ENCODE measurements at regions not wholly inside any gene's neighbourhood (a gene's known extent, or its start where the extent isn't known, plus 50 kb on each side); places are given as distances from the start of the nearest gene placed in this dataset.

DNA sequence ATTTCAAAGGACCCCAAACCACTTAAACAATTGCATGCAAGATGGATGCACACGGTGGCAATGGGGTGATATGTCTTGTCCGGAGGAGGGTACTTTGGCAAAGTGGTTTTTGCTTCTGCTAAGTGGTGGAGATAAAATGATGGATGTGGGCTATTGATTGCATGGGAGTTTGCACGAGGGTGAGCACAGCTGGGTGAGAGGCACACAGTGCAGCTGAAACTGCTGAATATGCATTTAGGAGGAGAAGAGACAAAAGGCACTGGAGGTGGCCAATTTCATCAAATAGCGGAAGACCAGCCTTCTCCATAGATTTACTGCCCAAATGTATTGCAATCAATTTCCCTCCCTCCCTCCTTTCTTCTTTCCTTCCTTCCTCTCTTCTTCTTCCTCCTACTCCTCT lies 414.4 kb upstream of the EEF2KMT start:
- no peak overlapping the region for H3K27ac ChIP-seq (ENCODE audit: low read depth in 2 of 2, low read length in 1 of 2)
- H3K36me3 ChIP-seq (ENCODE audit: control insufficient read depth in 2 of 2, insufficient read depth in 2 of 2, low read length in 1 of 2), result no peaks in the 10 kb centered on the region
- 47 to 55% methylated on average over 4 of the region's 4 CpGs for WGBS, 2 donors
- H3K4me3 ChIP-seq (ENCODE audit: low read depth in 1 of 2, low read length in 2 of 2), result no peak overlapping the region
- H3K27me3 ChIP-seq (ENCODE audit: control insufficient read depth in 1 of 2, insufficient read depth in 2 of 2, low read length in 2 of 2), result no peaks in the 10 kb centered on the region
- H3K4me1 ChIP-seq (ENCODE audit: control insufficient read depth in 2 of 2, insufficient read depth in 2 of 2, low read length in 1 of 2), result peaks cover 0 to 3% of the 10 kb centered on the region in 2 donors
- peaks cover 0 to 2% of the 10 kb centered on the region in 2 donors for H3K9me3 ChIP-seq (ENCODE audit: control insufficient read depth in 2 of 2, insufficient read depth in 1 of 2, low read depth in 1 of 2, low read length in 1 of 2)

DNA sequence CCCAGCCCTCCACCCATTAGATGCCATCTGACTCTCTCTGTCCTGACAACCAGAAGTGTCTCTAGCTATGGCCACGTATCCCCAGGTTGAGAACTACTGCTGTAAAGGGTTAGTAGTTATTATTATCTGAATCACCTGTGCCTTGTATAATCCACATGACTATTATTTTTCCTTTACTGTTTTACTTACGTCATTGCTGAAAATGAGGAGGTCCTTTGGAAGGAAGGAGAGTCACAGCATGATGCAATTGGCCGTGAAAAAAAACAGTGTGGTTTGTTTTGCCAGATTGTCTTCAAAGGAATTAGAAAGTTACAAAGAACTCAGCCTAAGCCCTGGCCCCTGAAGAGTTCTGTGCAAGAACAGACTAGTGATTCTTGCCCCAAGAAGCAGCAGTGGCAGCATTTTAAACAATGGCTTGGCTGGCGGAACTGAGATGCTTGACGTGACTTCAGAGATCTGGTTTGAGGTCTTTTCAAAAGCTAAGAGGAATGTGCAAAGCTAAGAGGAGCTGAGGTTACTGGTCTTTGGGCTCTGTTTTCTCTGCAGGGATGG lies 413.3 kb upstream of the EEF2KMT start:
- no peak overlapping the region for H3K4me3 ChIP-seq (ENCODE audit: low read depth in 1 of 2, low read length in 2 of 2)
- H3K9me3 ChIP-seq (ENCODE audit: control insufficient read depth in 2 of 2, insufficient read depth in 1 of 2, low read depth in 1 of 2, low read length in 1 of 2), result peaks cover 0 to 2% of the 10 kb centered on the region in 2 donors
- no peaks in the 10 kb centered on the region for H3K27me3 ChIP-seq (ENCODE audit: control insufficient read depth in 1 of 2, insufficient read depth in 2 of 2, low read length in 2 of 2)
- peaks cover 0 to 3% of the 10 kb centered on the region in 2 donors for H3K4me1 ChIP-seq (ENCODE audit: control insufficient read depth in 2 of 2, insufficient read depth in 2 of 2, low read length in 1 of 2)
- H3K36me3 ChIP-seq (ENCODE audit: control insufficient read depth in 2 of 2, insufficient read depth in 2 of 2, low read length in 1 of 2), result no peaks in the 10 kb centered on the region
- WGBS, 2 donors, result 27 to 30% methylated on average over 5 of the region's 5 CpGs
- no peak overlapping the region for H3K27ac ChIP-seq (ENCODE audit: low read depth in 2 of 2, low read length in 1 of 2)

- Histone ChIP-seq H3K4me1 (ENCODE audit: control insufficient read depth in 2 of 2, insufficient read depth in 2 of 2, low read length in 1 of 2) (peaks cover 0 to 3% of the 10 kb centered on the region in 2 donors), H3K27ac (ENCODE audit: low read depth in 2 of 2, low read length in 1 of 2) (no peak overlapping the region), H3K36me3 (ENCODE audit: control insufficient read depth in 2 of 2, insufficient read depth in 2 of 2, low read length in 1 of 2) (no peaks in the 10 kb centered on the region), H3K4me3 (ENCODE audit: low read depth in 1 of 2, low read length in 2 of 2) (no peak overlapping the region), H3K27me3 (ENCODE audit: control insufficient read depth in 1 of 2, insufficient read depth in 2 of 2, low read length in 2 of 2) (no peaks in the 10 kb centered on the region), H3K9me3 (ENCODE audit: control insufficient read depth in 2 of 2, insufficient read depth in 1 of 2, low read depth in 1 of 2, low read length in 1 of 2) (no peaks in the 10 kb centered on the region)
- 67% methylated on average over 9 of the region's 9 CpGs for WGBS, 2 donors
Measured at GRCh38 chr16:5509794-5510193, 412.2 kb upstream of the EEF2KMT start.

GRCh38 chr16:5509336-5509735 lies 411.7 kb upstream of the EEF2KMT start:
- Histone ChIP-seq H3K4me3 (ENCODE audit: low read depth in 1 of 2, low read length in 2 of 2) (no peak overlapping the region), H3K9me3 (ENCODE audit: control insufficient read depth in 2 of 2, insufficient read depth in 1 of 2, low read depth in 1 of 2, low read length in 1 of 2) (no peaks in the 10 kb centered on the region)
- 72 to 77% methylated on average over 7 of the region's 7 CpGs for WGBS, 2 donors

DNA sequence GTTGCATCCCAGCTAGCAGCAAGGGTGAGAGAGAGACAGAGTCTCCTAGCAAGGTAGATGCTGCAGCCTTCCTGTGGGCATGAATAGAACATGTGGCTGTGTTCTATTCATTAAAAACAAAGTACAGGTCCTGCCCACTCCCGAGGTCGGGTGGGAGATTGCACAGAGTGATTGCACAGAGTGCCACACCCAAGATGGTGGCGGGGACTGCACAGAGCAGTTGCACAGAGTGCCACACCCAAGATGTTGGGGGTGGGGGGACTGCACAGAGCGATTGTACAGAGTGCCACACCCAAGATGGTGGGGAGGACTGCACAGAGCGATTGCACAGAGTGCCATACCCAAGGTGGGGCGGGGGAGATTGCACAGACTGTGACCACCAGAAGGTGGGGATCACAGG lies 410.8 kb upstream of the EEF2KMT start:
- Histone ChIP-seq H3K9me3 (ENCODE audit: control insufficient read depth in 2 of 2, insufficient read depth in 1 of 2, low read depth in 1 of 2, low read length in 1 of 2) (no peaks in the 10 kb centered on the region), H3K27ac (ENCODE audit: low read depth in 2 of 2, low read length in 1 of 2) (no peak overlapping the region), H3K36me3 (ENCODE audit: control insufficient read depth in 2 of 2, insufficient read depth in 2 of 2, low read length in 1 of 2) (no peaks in the 10 kb centered on the region), H3K27me3 (ENCODE audit: control insufficient read depth in 1 of 2, insufficient read depth in 2 of 2, low read length in 2 of 2) (no peaks in the 10 kb centered on the region), H3K4me3 (ENCODE audit: low read depth in 1 of 2, low read length in 2 of 2) (no peak overlapping the region), H3K4me1 (ENCODE audit: control insufficient read depth in 2 of 2, insufficient read depth in 2 of 2, low read length in 1 of 2) (peaks cover 0 to 3% of the 10 kb centered on the region in 2 donors)
- WGBS, 2 donors, result 65 to 68% methylated on average over 6 of the region's 6 CpGs

More at GRCh38 chr16:5509336-5509735, 411.7 kb upstream of the EEF2KMT start:
- H3K36me3 ChIP-seq (ENCODE audit: control insufficient read depth in 2 of 2, insufficient read depth in 2 of 2, low read length in 1 of 2), result no peaks in the 10 kb centered on the region
- H3K27ac ChIP-seq (ENCODE audit: low read depth in 2 of 2, low read length in 1 of 2), result no peak overlapping the region
- no peaks in the 10 kb centered on the region for H3K27me3 ChIP-seq (ENCODE audit: control insufficient read depth in 1 of 2, insufficient read depth in 2 of 2, low read length in 2 of 2)
- peaks cover 0 to 3% of the 10 kb centered on the region in 2 donors for H3K4me1 ChIP-seq (ENCODE audit: control insufficient read depth in 2 of 2, insufficient read depth in 2 of 2, low read length in 1 of 2)

DNA sequence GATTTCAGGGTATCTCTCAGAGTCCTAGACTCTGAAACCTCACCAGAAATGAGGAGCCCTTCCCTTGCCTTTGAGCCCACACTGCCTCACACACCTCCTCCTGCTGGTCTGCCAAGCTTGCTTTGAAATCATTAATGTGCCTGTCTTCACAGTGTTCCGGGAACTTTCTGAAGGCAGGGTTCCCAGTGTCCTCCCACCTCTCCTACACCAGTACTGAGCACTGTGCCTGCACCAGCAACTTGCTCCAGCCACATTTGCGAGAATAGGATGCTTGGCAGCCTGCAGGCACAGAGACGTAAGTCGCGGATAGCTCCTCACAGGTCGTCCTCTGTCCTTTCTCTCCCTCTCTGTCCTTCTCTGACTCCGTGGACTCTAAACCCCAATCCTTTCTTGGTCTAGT lies 408.4 kb upstream of the EEF2KMT start:
- H3K4me1 ChIP-seq (ENCODE audit: control insufficient read depth in 2 of 2, insufficient read depth in 2 of 2, low read length in 1 of 2), result peaks cover 0 to 3% of the 10 kb centered on the region in 2 donors
- H3K27ac ChIP-seq (ENCODE audit: low read depth in 2 of 2, low read length in 1 of 2), result no peak overlapping the region
- H3K4me3 ChIP-seq (ENCODE audit: low read depth in 1 of 2, low read length in 2 of 2), result no peak overlapping the region
- H3K36me3 ChIP-seq (ENCODE audit: control insufficient read depth in 2 of 2, insufficient read depth in 2 of 2, low read length in 1 of 2), result no peaks in the 10 kb centered on the region
- 54 to 72% methylated on average over 7 of the region's 7 CpGs for WGBS, 2 donors
- H3K9me3 ChIP-seq (ENCODE audit: control insufficient read depth in 2 of 2, insufficient read depth in 1 of 2, low read depth in 1 of 2, low read length in 1 of 2), result no peaks in the 10 kb centered on the region
- no peaks in the 10 kb centered on the region for H3K27me3 ChIP-seq (ENCODE audit: control insufficient read depth in 1 of 2, insufficient read depth in 2 of 2, low read length in 2 of 2)

DNA sequence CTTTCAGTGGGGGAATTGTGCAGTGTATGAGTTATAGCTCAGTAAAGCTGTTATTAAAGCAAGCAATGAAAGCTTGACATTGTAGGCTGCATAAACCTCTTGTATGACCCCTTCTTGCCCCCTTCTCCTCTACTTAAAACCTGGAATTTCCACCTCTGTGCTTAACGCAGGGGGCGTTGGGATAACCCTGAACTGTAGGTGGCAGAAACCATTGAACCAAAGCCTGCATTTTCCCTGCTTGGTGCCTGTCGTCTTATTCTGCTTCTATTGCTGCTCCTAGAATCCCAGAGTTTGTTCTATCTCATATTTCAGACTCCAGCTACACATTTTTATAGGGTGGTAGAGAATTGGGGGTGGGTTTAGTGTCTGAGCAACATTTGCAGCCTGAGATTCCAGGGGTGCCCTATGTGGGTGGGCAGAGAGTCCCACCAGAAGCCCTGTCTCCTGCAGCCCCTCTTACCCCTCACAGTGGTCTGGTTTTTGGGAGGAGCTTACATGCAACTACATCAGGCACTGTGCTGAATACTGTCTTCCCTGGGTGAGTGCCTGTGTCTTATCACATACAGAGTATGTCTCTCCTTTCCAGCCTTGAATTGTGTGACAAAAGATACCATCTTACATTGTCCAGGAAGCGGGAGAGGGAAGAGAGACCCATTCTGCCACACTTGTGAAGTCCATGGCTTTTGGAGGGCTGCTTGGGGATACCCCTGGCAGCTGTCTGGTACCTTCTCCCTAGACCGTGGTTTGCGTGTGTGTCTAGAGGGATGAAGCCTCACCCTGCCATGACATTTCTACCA lies 407.7 kb upstream of the EEF2KMT start:
- H3K4me3 ChIP-seq (ENCODE audit: low read depth in 1 of 2, low read length in 2 of 2), result no peak overlapping the region
- no peak overlapping the region for H3K27ac ChIP-seq (ENCODE audit: low read depth in 2 of 2, low read length in 1 of 2)
- no peaks in the 10 kb centered on the region for H3K9me3 ChIP-seq (ENCODE audit: control insufficient read depth in 2 of 2, insufficient read depth in 1 of 2, low read depth in 1 of 2, low read length in 1 of 2)
- no peaks in the 10 kb centered on the region for H3K27me3 ChIP-seq (ENCODE audit: control insufficient read depth in 1 of 2, insufficient read depth in 2 of 2, low read length in 2 of 2)
- no peaks in the 10 kb centered on the region for H3K36me3 ChIP-seq (ENCODE audit: control insufficient read depth in 2 of 2, insufficient read depth in 2 of 2, low read length in 1 of 2)
- 50 to 56% methylated on average over 6 of the region's 6 CpGs for WGBS, 2 donors
- H3K4me1 ChIP-seq (ENCODE audit: control insufficient read depth in 2 of 2, insufficient read depth in 2 of 2, low read length in 1 of 2), result peaks cover 0 to 3% of the 10 kb centered on the region in 2 donors

DNA sequence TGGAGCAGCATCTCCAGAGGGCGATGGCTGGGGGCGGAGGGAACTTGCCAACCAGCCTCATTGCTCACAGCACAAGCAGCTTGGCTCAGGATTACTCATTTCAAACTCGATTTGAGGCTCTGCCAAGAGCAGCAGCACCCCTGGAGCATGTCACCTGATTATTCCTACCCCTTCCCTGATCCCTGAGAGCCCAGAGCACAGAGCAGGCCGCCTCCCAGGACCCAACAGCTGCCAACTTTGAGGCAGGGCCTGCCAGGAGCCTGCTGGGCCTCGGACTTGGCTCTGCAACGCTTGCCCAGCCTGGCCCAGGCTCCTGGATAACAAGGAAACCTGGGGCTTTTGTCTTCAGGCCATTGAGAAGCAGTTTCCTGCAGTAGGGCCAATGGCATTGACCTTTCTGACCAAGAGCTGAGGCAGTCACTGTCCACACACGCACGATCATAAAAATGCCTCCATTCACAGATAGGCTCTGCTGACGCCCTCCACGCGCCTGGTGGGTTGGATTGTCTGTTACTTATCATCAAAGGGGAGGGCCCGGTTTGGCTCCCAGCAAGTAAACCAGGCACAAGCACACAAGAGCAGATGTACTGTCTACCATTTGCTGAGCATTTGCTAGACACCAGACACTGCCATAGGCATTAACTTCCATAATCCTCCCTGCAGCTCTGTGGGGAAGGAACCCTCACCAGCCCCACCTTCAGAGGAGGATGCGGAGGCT lies 406.6 kb upstream of the EEF2KMT start:
- 33 to 47% methylated on average over 13 of the region's 13 CpGs for WGBS, 2 donors
- H3K4me1 ChIP-seq (ENCODE audit: control insufficient read depth in 2 of 2, insufficient read depth in 2 of 2, low read length in 1 of 2), result no peaks in the 10 kb centered on the region
- H3K27ac ChIP-seq (ENCODE audit: low read depth in 2 of 2, low read length in 1 of 2), result no peak overlapping the region
- H3K36me3 ChIP-seq (ENCODE audit: control insufficient read depth in 2 of 2, insufficient read depth in 2 of 2, low read length in 1 of 2), result no peaks in the 10 kb centered on the region
- H3K9me3 ChIP-seq (ENCODE audit: control insufficient read depth in 2 of 2, insufficient read depth in 1 of 2, low read depth in 1 of 2, low read length in 1 of 2), result no peaks in the 10 kb centered on the region
- no peak overlapping the region for H3K4me3 ChIP-seq (ENCODE audit: low read depth in 1 of 2, low read length in 2 of 2)
- no peaks in the 10 kb centered on the region for H3K27me3 ChIP-seq (ENCODE audit: control insufficient read depth in 1 of 2, insufficient read depth in 2 of 2, low read length in 2 of 2)

GRCh38 chr16:5502944-5503343 lies 405.3 kb upstream of the EEF2KMT start:
- Histone ChIP-seq H3K9me3 (ENCODE audit: control insufficient read depth in 2 of 2, insufficient read depth in 1 of 2, low read depth in 1 of 2, low read length in 1 of 2) (no peaks in the 10 kb centered on the region), H3K27ac (ENCODE audit: low read depth in 2 of 2, low read length in 1 of 2) (no peak overlapping the region), H3K36me3 (ENCODE audit: control insufficient read depth in 2 of 2, insufficient read depth in 2 of 2, low read length in 1 of 2) (no peaks in the 10 kb centered on the region), H3K4me1 (ENCODE audit: control insufficient read depth in 2 of 2, insufficient read depth in 2 of 2, low read length in 1 of 2) (no peaks in the 10 kb centered on the region), H3K27me3 (ENCODE audit: control insufficient read depth in 1 of 2, insufficient read depth in 2 of 2, low read length in 2 of 2) (no peaks in the 10 kb centered on the region), H3K4me3 (ENCODE audit: low read depth in 1 of 2, low read length in 2 of 2) (no peak overlapping the region)
- WGBS, 2 donors, result 70% methylated on average over 6 of the region's 6 CpGs

Data from esophagus (tissue), 2 donors.